GM18907 (cell line): ENCODE measurements at regions not wholly inside any gene's neighbourhood (a gene's known extent, or its start where the extent isn't known, plus 50 kb on each side); places are given as distances from the start of the nearest gene placed in this dataset.
"Not testable (repeated sequence)": the region's sequence is repeated elsewhere in the genome, so short reads cannot be mapped to it uniquely, and the experiment has no call there.

Source experiments
- ATAC-seq: cut with Tn5 transposase; IDR thresholded peaks from one replicate; pipeline ENCODE4 v1.9.1; 2021; ENCODE audit warnings: mild to moderate bottlenecking, moderate library complexity; ENCODE audit not compliant: unreplicated experiment

DNA sequence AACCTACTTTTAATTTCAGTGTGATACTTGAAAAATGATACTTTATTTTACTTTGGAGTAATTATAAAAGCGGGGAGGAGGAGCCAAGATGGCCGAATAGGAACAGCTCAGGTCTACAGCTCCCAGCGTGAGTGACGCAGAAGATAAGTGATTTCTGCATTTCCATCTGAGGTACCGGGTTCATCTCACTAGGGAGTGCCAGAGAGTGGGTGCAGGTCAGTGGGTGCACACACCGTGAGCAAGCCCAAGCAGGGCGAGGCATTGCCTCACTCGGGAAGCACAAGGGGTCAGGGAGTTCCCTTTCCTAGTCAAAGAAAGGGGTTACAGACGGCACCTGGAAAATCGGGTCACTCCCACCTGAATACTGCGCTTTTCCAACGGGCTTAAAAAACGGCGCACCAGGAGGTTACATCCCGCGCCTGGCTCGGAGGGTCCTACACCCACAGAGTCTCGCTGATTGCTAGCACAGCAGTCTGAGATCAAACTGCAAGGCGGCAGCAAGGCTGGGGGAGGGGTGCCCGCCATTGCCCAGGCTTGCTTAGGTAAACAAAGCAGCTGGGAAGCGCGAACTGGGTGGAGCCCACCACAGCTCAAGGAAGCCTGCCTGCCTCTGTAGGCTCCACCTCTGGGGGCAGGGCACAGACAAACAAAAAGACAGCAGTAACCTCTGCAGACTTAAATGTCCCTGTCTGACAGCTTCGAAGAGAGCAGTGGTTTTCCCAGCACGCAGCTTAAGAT, 640.3 kb downstream of the EPHA3 start:
- not testable (repeated sequence) for ATAC-seq

DNA sequence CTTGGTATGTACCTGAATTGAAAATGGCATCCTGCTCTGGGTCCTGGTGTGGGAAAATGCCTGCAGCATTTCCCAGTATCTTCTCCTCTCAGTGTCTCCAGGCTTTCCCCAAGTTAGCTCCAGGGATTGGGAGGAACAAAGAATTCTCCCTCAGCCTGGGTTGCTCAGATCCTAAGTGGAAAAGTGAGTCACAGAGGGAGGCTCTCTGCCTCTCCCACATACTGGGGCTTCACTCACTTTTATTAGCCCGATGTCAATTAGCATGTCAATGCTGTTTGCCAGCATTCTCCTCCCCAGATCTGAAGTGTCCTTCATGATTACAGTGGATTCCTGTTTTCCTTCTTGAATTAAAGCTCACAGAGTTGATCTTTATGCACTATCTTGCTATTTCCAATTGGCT, 655.0 kb downstream of the EPHA3 start:
- no peak for ATAC-seq

DNA sequence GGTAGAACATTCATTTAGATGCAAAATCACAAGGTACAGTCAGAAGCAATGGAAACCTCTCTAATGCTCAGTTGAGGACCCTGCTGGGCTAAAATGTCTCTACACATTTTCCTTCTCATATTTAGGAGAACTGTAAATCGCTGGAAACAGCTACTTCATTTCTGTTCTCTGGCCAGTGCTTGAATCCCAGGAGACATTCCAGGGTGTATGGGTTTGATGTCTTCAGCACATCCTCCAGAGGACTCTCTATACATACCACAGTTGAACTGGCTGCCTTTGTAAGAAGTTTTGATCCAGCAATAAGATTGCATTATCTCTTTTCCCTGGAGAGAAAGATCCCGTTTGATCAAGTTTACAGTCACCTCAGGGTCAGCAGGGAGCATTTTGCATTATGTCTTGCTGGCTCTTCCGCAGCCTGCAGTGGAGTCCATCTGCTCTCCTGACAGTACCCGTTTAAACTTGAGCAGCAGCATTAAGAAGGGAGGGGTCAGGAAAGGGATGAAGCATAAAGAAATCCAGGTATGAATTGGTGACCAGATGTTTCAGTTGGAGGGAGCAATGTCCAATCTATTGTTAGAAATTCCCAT, 676.0 kb downstream of the EPHA3 start:
- no peak for ATAC-seq

DNA sequence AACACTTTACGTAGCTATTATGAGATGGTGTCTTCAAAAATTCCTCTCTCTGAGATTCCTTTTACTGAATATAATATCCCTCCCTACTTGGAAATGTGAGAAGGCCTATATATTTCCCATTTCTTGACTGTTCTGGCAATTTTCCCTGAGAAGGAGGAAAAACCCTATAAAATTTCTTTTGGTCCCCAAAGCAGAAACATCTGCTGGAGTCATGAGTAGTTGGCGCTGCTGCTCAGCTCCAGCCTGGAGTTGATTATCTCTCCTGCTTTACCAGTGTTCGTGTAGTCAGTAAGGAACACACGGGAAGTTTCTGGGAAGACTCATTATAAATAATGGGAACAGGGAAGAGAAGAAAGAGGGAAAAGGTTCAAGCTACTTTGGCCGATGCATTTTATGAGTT, 680.1 kb downstream of the EPHA3 start:
- ATAC-seq: no peak

DNA sequence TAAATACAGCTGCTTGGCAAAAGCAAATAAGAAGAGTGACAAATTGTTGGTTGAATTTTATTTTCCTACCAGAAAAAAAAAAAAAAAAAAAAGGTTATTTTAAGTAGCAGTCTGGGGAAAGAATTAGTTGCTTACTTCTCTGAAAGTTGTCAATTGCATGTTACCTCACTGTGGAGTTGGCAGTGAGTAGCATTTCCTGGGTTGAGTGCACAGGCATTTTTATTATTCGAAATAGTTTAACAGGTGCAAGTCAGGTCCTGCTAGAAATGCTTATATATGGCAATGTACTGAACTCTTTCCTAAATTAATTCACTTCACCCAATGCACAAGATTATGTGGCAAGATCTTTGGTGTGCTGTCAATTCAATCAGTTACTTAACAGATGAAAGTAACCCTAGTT, 680.6 kb downstream of the EPHA3 start:
- no peak for ATAC-seq

DNA sequence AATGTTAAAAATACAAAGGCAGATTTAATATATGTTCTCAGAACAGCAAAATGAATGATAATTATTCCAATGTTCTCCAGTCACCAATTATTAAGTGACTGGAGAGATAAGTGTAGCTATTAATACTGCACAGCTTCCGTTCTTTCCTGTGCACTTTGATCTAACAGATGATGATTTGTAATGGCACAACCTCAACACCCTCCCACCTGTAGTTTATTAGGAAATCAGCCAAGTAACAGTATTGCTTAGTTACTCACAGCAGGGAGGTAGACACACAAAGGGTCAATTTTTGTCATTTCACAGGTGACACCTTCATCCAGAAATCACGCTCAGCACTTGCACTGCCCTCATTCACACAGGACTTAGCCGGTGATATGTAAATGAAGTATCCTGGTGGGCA, 688.1 kb downstream of the EPHA3 start:
- ATAC-seq: no peak

DNA sequence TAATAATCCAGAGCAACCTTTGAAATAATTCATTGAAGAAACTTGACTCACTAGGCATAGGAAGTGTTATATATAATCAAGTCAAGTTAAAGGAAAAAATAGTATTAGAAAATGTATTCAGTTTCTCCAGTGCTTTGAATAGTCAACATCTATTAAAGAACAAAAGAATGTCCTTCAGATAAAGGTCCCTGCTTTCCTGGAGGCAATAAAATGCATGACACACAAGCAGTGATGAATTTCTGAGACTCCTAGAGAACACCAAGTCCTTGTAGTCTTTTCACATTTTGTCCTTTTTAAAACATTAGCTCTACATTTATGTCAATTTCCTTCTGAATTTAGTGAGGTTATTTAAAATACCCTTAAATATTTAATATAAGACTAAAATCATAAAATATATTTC, 695.5 kb downstream of the EPHA3 start:
- ATAC-seq: no peak

DNA sequence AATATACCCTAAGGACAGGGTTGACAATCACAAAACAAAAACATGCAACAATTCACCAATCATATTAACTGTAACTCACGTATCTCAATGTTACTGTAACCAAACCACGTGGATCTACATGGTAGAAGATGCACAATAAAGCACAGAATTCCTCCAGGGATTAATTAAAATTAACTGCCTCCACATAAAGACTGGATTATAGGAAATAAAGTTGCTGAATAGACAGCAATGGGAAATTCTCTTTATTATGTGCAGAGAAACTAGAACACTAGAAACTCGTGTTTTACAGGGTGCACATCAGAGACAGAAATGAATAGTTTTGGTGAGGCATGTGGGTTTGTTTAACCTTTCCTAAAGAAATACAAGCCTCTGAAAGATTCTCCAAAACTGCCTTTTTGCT, 696.3 kb downstream of the EPHA3 start:
- no peak for ATAC-seq

DNA sequence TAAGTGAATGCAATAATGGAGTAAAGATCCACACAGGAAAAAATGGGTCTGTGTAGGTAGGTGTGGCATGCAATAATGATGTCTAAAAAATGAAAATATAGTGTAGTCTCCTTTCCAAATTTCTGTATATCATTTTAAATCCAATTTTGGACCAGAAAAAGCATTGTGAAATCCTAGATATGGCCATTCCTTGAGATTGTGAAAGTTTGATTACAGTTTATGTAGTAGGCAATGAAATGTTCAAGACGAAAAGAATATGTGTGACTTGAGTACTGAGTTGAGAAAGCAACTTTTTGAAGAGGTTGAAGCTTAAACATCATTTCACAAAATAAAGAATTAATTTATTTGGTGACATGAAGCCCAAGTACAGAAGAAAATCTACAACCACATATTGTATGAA, 698.7 kb downstream of the EPHA3 start:
- ATAC-seq: no peak

DNA sequence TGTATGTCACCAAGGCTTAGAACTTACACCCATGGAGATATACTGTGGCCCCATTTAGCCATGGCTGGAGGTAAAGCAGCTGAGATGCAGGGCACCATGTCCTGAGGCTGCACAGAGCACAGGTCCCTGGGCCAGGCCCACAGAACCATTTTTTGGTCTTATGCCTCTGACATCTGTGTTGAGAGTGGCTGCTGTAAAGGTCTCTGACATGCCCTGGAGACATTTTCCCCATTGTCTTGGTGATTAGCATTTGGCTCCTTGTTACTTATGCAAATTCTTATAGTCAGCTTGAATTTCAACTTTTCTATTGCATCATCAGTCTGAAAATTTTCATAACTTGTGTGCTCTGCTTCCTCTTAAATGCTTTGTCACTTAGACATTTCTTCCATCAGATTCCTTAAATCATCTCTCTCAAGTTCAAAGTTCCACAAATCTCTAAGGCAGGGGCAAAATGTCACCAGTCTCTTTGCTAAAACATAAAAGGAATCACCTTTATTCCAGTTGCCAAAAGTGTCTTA, 701.3 kb downstream of the EPHA3 start:
- ATAC-seq: no peak

DNA sequence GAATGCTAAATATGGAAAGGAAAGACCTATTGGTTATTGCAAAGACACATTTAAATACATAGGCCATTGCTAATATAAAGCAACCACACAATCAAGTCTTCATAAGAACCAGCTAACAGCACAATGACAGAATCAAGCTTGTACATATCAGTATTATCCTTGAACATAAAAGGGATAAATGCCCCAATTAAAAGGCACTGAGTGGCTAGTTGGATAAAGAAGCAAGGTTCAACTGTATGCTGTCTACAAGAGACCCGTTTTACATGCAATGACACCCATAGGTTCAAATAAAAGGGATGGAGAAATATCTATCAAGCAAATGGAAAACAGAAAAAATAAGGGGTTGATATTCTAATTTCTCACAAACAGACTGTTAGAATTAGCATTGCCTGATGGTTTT, 706.1 kb downstream of the EPHA3 start:
- no peak for ATAC-seq

DNA sequence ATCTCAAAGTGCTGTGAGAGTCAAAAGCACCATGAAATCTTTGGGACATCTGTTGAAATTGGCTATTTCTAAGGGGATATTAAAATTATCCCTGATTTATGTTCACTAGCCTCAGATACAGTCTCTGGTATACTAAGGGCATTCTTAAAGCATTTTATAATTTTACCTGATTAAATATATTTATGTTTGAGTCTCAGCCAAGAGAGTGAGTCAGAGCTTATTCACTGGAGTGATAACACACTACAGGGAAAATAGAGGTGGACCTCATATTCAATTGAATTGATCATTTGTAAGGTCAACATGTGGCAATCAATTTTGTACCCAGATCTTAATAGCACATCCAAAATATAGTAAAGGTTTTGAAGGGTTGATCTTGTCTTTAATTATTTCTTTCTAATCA, 733.6 kb downstream of the EPHA3 start:
- no peak for ATAC-seq

DNA sequence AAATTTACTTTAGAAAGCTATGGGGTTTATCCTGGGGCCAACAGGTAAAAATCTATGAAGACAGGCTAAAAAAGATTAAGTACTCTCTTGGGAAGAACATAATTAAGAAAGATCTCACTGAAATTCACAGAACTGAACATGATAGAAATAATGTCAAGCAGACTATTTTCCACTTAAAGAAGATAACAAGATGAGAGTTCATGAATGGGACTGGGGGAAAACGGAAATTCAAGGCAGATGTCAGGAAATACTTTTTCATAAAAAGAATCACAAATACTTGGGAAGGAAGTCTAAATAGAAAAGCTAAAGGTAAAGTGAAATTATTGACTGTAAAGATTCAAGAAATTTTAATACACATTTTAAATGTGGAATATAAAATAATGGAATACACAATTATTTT, 737.6 kb downstream of the EPHA3 start:
- ATAC-seq: no peak

DNA sequence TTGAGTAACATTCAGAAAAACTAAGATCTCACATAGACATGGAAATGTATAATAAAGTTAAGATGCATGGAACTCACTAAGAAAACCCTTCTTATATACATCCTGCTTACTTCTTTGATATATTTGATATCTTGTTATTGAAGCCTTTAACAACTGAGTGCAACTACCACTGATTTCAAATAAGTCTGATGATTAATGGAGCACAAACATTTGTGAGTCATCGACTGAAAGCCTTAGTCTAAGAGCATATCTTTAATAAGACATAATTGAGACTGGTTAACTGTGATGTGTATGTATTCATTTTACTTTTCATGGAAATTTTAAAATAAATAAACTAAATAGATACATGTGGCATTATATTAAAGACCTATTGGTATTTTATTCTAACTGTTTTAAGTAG, 740.5 kb downstream of the EPHA3 start:
- no peak for ATAC-seq

DNA sequence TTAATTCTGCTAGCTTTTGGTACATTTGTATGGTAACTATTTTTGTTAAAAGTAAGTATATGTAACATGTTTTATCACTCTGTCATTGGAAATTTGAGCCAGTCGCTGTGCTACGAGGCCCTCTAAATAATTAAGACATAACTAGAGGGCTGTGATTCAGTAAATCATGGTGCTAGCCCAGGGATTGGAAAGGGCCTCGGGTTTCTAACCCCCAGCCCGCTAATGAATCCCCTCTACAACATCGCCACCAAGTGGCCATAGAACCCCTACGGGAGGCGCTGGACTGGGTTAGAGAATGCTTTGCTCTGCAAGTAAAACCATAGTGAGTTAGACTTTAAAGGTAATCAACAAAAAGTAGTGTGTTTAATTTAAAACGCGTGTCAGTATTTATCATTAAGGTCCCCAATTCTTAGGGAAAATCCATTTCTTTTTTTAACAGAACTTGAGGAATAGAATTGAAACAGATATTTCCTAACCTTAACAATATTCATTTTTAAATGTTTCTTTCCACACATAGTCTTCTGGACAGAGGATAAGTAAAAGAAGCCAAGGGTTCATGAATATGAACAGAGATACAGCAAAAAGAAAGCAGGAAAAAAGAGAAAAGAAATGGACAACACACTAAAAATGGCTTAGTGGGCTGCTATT, 744.7 kb downstream of the EPHA3 start:
- ATAC-seq: no peak

DNA sequence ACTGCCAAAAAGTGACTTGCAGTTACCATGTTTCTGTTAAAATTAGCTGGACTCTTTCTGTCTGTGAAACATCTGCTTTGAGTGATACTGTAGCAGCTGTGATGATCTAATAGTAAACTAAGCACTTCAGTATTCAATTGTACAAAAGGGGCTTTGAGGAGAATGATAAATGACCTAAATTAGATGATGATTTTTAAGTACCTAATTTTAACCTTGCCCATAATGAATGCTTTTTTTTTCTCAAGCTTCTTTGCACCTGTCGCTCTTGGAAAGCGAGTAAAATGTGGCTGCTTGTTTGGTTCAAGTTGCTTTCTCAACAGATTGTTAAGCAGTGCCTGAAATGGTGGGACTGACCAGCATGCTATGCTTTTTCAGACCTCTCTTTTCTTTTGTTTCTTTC, 752.3 kb downstream of the EPHA3 start:
- no peak for ATAC-seq

DNA sequence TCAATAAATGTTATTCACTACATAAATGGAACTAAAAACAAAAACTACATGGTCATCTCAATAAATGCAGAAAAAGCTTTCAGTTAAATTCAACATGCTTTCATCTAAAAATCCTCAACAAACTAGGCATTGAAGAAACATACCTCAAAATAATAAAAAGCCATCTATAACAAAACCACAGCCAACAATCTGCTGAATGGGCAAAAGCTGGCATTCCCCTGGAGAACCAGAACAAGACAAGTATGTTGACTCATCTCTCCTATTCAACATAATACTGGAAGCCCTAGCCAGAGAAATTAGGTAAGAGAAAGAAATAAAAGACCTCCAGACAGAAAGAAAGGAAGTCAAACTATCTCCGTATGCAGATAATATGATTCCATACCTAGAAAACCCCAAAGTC, 759.9 kb downstream of the EPHA3 start:
- no peak for ATAC-seq

DNA sequence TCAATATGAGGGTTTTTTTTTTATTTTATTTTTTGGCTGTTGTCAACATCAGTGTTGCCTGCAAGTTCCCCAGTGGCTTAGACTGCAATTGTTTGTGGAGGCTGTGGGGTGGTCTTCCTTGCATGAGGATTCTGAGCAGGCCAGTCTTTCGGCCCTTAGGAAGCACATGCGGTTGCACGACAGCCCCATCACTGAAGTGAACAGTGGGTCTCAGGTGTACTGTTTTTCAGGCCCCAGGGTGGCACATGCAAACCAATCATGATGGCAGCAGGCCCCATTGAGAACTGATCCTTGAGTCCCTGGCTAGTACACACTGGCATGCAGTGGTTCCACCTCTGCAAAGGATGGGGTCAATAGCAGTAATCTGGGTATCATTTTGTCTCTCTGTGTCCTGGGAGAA, 768.7 kb downstream of the EPHA3 start:
- ATAC-seq: no peak

DNA sequence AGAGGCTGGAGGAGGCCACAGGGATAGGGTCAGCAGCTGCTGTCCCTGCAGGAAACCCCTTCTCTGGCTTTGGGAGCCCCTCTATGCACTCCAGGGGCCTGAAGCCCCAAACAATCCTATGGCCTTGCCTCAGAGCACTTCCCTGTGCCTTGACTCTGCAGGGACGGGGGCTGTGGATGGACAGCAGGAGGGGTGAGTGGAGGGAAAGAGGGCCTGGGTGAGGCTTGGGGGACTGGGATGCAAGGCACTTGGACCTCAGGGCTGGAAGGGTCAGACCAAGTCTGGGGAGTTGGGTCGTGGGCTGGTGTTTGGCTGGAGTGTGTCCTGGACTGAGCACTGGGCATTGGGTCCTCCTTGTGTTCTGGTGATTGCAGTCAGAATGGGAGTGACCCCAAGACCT, 769.8 kb downstream of the EPHA3 start:
- no peak for ATAC-seq

DNA sequence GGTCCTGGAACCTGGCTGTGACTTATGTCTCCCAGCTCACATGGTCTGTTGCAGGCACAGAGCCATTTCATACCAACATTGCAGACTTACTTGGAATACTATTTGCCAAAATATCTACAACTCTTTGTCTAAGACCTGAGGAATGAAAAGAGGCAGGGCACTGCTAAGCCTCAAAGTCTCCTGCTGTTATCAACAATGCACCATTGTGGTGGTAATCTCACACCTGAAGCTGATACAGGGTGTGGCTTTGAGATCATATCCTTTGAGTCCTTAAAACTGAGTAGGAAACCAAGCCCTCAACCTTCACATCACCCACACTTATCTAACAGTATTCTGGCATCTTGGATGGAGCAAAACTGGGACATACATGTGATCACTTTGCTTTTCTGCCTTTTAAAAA, 782.0 kb downstream of the EPHA3 start:
- no peak for ATAC-seq

DNA sequence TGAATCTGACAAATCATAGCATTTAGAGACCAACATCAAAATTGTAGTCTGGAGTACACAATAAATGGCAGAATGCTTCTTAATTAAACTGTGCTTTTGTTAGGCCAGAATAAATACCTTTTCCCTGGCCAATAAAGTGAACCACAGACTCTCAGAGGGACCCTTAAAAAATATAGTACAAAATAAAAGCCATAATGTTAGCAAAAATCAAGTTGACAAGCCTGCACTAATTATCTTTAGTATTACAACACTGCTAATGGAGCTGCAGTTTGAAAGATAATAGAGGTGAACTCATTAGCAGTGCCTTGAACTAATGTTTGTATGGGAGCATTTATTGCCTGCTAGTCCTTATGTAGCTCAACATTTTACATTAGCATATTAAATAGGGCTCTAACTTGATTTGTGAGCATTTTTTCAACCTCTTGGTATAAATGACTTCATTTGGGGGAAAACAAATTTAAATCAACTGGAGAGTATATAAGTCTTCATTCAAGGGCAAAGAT, 801.3 kb downstream of the EPHA3 start:
- ATAC-seq: no peak

DNA sequence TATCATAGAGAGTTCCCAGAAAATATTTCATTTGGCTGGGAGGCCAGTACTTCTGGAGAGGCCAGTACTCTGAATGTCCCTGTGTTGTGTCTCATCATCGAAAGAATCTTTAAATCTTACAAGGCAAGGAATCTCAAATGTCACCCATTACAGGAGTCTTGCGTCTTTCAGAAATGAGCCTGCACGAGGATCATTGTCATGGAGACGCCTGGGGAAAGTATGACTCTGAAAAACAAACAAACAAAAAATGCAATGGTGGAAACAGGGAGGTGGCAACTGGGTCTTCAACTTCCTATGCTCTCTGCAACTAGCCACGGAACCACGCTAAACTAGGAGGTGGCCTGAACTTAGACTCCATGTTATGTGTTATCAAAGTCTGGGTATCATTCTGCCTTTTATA, 804.6 kb downstream of the EPHA3 start:
- no peak for ATAC-seq
